ENCODE measurements at regions not wholly inside any gene's neighbourhood (a gene's known extent, or its start where the extent isn't known, plus 50 kb on each side); places are given as distances from the start of the nearest gene placed in this dataset.

DNA sequence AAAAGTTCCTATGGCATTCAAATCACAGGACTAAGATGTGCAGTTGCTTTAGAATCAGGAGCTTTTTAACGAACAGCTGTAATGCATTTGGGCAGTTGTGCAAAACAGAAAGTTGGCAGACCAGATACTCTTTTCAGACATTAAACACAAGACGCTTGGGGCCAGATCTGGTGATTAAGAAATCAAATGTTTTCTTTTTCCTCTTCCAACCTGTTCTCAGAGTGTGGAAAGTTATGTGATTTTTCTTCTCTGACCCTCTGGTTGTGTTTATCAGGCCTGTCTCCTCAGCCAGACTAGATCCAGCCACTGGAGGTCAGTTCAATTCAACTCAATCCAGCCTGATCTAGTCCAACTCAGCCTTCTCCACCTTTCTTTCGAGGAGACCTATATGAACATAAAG lies 298.5 kb upstream of the PCSK5 start:
- in situ Hi-C loops (cut with MboI; ENCODE audit: low sequenced_read_pairs in 4 of 4) (loop anchor here in 1 of 4 donors (10.0 kb wide), 1 partner anchor 57 kb away; no protein-coding TSS in a partner anchor), intact Hi-C loops (cut with DNase I; ENCODE audit: low total_unique reads) (no loop called here)

DNA sequence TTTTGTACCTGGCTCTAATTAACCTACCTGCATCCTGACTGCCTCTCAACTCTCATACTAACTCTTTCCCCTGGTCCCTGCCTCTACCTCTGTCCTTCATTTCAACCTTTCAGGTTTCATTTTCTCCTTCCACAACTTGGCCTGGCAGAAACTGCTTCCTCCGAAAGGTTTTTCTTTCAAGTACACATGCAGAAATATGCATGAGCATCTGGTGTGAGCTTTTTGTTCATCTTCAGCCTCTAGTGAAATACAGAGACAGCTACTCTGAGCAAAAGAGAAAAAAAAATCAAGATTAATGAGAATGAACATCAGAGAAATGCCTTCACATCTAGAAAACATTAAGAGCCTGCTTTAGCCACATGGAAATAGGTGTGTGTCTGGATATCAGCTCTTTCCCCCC lies 297.9 kb upstream of the PCSK5 start:
- in situ Hi-C loops (cut with MboI; ENCODE audit: low sequenced_read_pairs in 4 of 4) (loop anchor here in 1 of 4 donors (10.0 kb wide), 1 partner anchor 58 kb away; no protein-coding TSS in a partner anchor), intact Hi-C loops (cut with DNase I; ENCODE audit: low total_unique reads) (no loop called here)
- Histone ChIP-seq H3K4me1 (no peaks in the 10 kb centered on the region), H3K4me3 (no peak overlapping the region), H3K27ac (peak overlapping the region in 1 of 4 donors; percentile 29), H3K36me3 (no peaks in the 10 kb centered on the region), H3K9me3 (no peaks in the 10 kb centered on the region), H3K27me3 (no peaks in the 10 kb centered on the region)
- DNase-seq (no peak), ATAC-seq (no peak)
- TF ChIP-seq, protein P1, sequence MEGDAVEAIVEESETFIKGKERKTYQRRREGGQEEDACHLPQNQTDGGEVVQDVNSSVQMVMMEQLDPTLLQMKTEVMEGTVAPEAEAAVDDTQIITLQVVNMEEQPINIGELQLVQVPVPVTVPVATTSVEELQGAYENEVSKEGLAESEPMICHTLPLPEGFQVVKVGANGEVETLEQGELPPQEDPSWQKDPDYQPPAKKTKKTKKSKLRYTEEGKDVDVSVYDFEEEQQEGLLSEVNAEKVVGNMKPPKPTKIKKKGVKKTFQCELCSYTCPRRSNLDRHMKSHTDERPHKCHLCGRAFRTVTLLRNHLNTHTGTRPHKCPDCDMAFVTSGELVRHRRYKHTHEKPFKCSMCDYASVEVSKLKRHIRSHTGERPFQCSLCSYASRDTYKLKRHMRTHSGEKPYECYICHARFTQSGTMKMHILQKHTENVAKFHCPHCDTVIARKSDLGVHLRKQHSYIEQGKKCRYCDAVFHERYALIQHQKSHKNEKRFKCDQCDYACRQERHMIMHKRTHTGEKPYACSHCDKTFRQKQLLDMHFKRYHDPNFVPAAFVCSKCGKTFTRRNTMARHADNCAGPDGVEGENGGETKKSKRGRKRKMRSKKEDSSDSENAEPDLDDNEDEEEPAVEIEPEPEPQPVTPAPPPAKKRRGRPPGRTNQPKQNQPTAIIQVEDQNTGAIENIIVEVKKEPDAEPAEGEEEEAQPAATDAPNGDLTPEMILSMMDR (IDR thresholded peaks at IDR 0.05 in 4 of 5, conservative IDR thresholded peaks at IDR 0.05 in 1 of 5), result no peak
- TF ChIP-seq POLR2A (IDR thresholded peaks at IDR 0.05), result no peak

More for the DNA sequence above, 298.5 kb upstream of the PCSK5 start:
- Histone ChIP-seq H3K9me3 (no peaks in the 10 kb centered on the region), H3K36me3 (no peaks in the 10 kb centered on the region), H3K4me3 (no peak overlapping the region), H3K27ac (peak overlapping the region in 2 of 4 donors; percentile 29 to 36), H3K4me1 (no peaks in the 10 kb centered on the region), H3K27me3 (no peaks in the 10 kb centered on the region)
- peak; percentile 8 to 13 for DNase-seq
- TF ChIP-seq, protein P1 (IDR thresholded peaks at IDR 0.05 in 4 of 5, conservative IDR thresholded peaks at IDR 0.05 in 1 of 5), result no peak
- no peak for TF ChIP-seq POLR2A (IDR thresholded peaks at IDR 0.05)
- peak; percentile 51 to 68 for ATAC-seq

DNA sequence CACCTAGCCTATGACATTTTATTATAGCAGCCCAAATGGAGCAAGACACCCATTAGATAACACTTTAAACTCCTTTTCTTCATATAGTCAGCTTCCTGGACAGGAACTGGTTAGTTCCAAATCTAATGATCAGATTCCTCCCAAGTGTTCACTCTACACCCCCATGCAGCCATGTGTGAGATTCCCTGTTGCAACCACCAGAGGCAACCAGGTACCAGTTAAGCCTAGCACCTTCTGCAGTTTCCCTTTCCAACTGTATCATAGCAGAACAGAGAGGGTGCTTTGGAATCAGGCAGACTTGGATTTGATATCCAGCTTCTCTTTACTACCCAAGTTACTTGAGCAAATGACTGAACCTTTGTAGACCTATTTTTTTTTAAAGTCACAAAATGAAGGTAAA lies 296.6 kb upstream of the PCSK5 start:
- Histone ChIP-seq H3K36me3 (no peaks in the 10 kb centered on the region), H3K27me3 (no peaks in the 10 kb centered on the region), H3K27ac (no peak overlapping the region), H3K4me1 (no peaks in the 10 kb centered on the region), H3K9me3 (no peaks in the 10 kb centered on the region), H3K4me3 (no peak overlapping the region)
- intact Hi-C loops (cut with DNase I; ENCODE audit: low total_unique reads) (no loop called here), in situ Hi-C loops (cut with MboI; ENCODE audit: low sequenced_read_pairs in 4 of 4) (loop anchor here in 1 of 4 donors (10.0 kb wide), 1 partner anchor 59 kb away; no protein-coding TSS in a partner anchor)
- no peak for TF ChIP-seq POLR2A (IDR thresholded peaks at IDR 0.05)
- TF ChIP-seq, protein P1 (IDR thresholded peaks at IDR 0.05 in 4 of 5, conservative IDR thresholded peaks at IDR 0.05 in 1 of 5), result no peak
- ATAC-seq (no peak), DNase-seq (no peak)

DNA sequence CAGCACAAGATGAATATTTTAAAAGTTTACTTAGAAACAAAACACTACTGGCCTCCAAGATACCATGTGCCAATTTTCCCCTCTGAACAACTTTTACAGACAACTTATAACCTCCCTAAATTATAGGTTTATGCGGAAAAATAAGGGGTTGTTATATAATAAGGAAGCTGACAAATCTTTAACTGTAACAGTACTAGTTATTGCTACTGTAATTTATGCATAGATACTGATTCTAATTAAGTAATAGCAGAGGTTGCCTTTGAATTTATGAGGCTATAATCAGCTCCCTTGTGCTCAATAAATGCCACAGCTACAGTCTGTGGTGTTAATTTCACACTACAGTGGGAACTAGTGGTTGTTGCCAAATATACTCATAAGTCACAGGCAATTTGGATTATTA lies 291.3 kb upstream of the PCSK5 start:
- Histone ChIP-seq H3K27ac (no peak overlapping the region), H3K27me3 (no peaks in the 10 kb centered on the region), H3K4me3 (no peak overlapping the region), H3K36me3 (no peaks in the 10 kb centered on the region), H3K9me3 (no peaks in the 10 kb centered on the region), H3K4me1 (no peaks in the 10 kb centered on the region)
- in situ Hi-C loops (cut with MboI; ENCODE audit: low sequenced_read_pairs in 4 of 4) (loop anchor here in 1 of 4 donors (10.0 kb wide), 1 partner anchor 64 kb away; no protein-coding TSS in a partner anchor), intact Hi-C loops (cut with DNase I; ENCODE audit: low total_unique reads) (no loop called here)
- ATAC-seq (no peak), DNase-seq (no peak)
- TF ChIP-seq POLR2A (IDR thresholded peaks at IDR 0.05), result no peak
- TF ChIP-seq, protein P1 (IDR thresholded peaks at IDR 0.05 in 4 of 5, conservative IDR thresholded peaks at IDR 0.05 in 1 of 5), result no peak

DNA sequence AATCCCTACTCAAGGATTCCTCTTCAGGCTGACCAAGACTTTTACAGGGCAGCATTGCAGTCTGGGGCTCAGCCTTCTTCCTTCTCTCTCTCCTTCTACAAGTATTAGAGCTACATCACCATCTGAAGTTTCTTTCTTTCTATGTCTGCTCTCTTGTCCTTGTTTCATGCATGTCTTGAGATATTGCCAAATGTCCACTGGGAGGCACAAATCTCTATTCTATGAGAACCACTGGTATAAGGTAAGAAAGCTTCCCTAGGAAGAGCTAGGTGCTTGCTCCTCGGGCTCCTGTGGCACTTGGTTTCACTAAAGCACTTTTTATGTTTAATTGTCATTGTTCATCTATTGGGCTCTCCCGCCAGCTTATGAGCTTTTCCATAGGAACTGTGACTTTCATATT lies 289.2 kb upstream of the PCSK5 start:
- Histone ChIP-seq H3K36me3 (no peaks in the 10 kb centered on the region), H3K4me1 (no peaks in the 10 kb centered on the region), H3K9me3 (no peaks in the 10 kb centered on the region), H3K27me3 (no peaks in the 10 kb centered on the region), H3K27ac (no peak overlapping the region), H3K4me3 (no peak overlapping the region)
- in situ Hi-C loops (cut with MboI; ENCODE audit: low sequenced_read_pairs in 4 of 4) (no loop called here), intact Hi-C loops (cut with DNase I; ENCODE audit: low total_unique reads) (no loop called here)
- ATAC-seq (no peak), DNase-seq (no peak)
- TF ChIP-seq, protein P1 (IDR thresholded peaks at IDR 0.05 in 4 of 5, conservative IDR thresholded peaks at IDR 0.05 in 1 of 5), result no peak
- no peak for TF ChIP-seq POLR2A (IDR thresholded peaks at IDR 0.05)
